Daoy (cell line): ENCODE measurements at regions not wholly inside any gene's neighbourhood (a gene's known extent, or its start where the extent isn't known, plus 50 kb on each side); places are given as distances from the start of the nearest gene placed in this dataset.

ENCODE experiments used
- DNase-seq: peaks from one replicate; pipeline ENCODE4 v3.0.0-alpha.2; 2015; ENCODE audit warnings: low read depth

- DNase-seq: no peak
These were observed 139.5 kb downstream of the PFKFB3 start for GRCh38 chr10:6342096-6342685.

GRCh38 chr10:6343305-6344010 is 140.7 kb downstream of the PFKFB3 start:
- no peak for DNase-seq

- no peak for DNase-seq
These were observed 142.7 kb downstream of the PFKFB3 start for GRCh38 chr10:6345404-6345803.

DNA sequence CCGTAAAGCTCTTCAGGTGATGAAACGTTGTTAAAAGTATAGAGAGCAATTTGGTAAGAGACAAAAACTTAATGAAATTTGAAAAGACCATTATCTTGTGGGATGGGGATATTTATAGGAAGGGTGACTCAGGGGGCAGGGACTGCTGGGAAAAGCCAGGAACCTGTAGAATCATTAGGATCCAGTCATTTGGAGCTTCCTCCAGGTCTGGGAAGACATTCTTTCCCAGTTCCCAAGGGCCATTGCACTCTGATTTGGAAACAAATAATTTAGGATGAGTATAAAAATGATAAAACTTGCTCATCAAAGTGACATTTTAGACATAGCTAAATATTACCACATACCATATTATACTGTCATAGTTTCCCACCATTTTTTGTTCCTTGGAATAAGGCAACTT is 143.9 kb downstream of the PFKFB3 start:
- no peak for DNase-seq

GRCh38 chr10:6347391-6347951 is 144.7 kb downstream of the PFKFB3 start:
- DNase-seq: no peak

GRCh38 chr10:6348096-6348874 is 145.6 kb downstream of the PFKFB3 start:
- DNase-seq: no peak

- no peak for DNase-seq
These were observed 147.3 kb downstream of the PFKFB3 start for GRCh38 chr10:6349846-6350535.

DNA sequence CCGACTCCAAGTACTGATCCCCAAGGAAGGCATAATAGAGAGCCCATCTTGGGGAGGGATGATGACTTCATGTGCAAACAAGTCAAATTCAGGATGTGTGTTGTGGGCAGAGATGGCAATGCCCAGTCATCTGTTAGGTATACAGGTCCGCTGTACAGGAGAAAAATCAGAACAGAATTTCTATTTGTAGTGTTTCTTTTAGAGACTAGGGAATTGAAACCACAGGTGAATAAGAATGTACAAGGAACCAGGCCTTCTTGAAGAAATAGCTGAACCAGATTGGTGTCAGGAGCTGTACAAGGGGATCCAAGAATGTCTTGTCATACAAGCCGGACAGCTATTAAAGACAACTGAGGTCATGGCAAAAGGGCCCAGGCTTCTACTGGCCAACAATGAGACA is 147.9 kb downstream of the PFKFB3 start:
- DNase-seq: no peak

DNA sequence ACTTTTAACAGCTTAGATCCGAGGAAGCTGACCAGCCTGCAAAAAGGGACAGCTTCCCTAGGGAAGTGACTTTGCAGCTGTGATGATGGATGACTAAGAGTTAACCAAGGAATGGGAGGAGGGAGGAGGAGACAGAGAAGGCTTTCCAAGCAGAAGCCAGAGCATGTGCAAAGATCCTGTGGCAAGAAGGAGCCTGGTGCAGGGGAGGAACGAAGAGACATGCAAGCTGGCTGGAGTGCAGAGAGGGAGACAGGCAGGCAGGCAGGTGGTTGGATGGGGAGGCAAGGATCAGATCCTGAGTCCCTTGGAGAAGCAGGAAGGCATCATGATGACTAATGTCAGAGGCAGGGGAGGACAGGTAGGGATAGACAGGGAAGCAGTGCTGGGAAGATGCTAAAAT is 148.8 kb downstream of the PFKFB3 start:
- DNase-seq: no peak

- no peak for DNase-seq
These were observed 150.8 kb downstream of the PFKFB3 start for GRCh38 chr10:6353526-6353925.

DNA sequence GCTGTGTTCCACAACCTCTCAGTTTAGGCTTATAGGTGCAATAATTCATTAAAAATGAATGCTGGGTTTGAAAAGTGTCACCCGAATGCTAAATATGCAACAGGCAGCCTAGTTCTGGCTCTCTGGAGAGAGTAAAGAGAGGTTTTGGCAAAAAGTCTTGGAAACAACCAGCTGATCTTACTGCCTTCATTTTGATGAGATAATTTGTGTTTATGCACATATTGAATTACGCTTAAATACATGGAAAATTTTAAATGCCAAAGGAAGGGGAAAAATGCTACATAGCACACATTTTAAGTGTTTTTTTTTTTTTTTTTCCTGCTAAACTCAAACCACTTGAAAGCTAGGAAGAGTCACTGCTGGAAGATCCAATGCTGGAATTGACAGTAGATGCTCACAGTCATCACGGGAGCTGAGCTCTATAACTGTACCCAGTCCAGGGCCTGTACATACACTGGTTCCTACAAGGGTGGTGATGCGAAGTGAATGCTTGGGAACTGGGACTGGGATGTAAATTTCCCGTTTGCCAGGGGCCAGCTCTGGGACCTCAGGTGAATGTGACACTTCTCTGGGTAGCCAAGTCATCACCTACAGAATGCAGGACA is 151.5 kb downstream of the PFKFB3 start:
- DNase-seq: no peak

GRCh38 chr10:6356280-6356793 is 153.6 kb downstream of the PFKFB3 start:
- DNase-seq: no peak

DNA sequence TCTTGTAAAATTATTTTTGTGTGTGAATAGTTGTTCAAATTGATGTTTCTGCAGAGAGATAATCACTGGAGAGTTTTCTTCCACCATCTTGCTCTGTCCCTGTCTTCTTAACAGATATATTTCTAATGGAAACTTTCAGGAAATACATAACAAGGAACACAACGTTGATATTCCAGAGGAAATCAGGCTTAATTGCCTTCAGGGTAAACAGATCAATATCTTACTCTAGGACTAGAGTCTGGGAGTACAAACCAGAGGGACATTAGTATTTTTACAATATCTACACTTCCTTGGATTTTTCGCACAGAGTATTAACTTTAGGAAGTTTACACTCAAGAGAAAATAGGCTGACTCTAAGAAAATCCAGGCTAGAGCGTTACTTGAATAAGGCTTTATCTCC is 159.1 kb downstream of the PFKFB3 start:
- DNase-seq: no peak

- no peak for DNase-seq
These were observed 160.1 kb downstream of the PFKFB3 start for GRCh38 chr10:6362879-6363278.

- no peak for DNase-seq
These were observed 160.8 kb downstream of the PFKFB3 start for GRCh38 chr10:6363511-6363910.

DNA sequence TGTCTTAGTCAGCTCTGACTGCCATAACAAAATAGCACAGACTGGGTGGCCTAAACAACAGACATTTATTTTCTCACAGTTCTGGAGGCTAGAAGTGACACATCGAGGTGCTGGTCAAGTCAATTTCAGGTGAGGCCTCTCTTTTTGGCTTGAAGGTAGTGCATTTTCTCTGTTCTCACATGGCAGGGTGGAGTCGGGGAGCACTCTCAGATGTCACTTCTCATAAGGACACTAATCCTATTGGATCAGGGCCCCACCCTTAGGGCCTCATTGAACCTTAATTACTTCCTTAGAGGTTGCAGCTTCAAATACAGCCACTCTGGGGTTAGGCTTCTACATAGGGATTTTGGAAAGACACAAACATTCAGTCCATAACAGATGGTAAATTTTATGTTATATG is 161.6 kb downstream of the PFKFB3 start:
- DNase-seq: no peak

- DNase-seq: no peak
These were observed 162.2 kb downstream of the PFKFB3 start for GRCh38 chr10:6364893-6365292.

GRCh38 chr10:6365384-6365783 is 162.7 kb downstream of the PFKFB3 start:
- no peak for DNase-seq
